Gastrocnemius medialis (tissue), 4 donors: ENCODE measurements at regions not wholly inside any gene's neighbourhood (a gene's known extent, or its start where the extent isn't known, plus 50 kb on each side); places are given as distances from the start of the nearest gene placed in this dataset.

ENCODE experiments used
- CTCF ChIP-seq, 5 experiments: fragments of 450-650 bp in 3 of 5; fragments of 200-600 bp in 2 of 5; sonication (generic) in 2 of 5; IDR thresholded peaks in 4 of 5; conservative IDR thresholded peaks in 1 of 5; 1 replicate in 4 of 5; 2 replicates in 1 of 5; pipeline ENCODE4 v1.5.1; 2016 to 2019; ENCODE audit warnings: antibody characterized with exemption in 5 of 5, mild to moderate bottlenecking in 3 of 5, moderate library complexity in 3 of 5
- POLR2A ChIP-seq, 2 donors: fragments of 450-650 bp; IDR thresholded peaks; one replicate each; pipeline ENCODE4 v1.6.1; 2017; ENCODE audit warnings: antibody characterized with exemption in 2 of 2, mild to moderate bottlenecking in 2 of 2, moderate library complexity in 2 of 2

GRCh38 chr21:27816301-27816700 is 849.4 kb upstream of the ADAMTS5 start:
- TF ChIP-seq CTCF (IDR thresholded peaks at IDR 0.05 in 4 of 5, conservative IDR thresholded peaks at IDR 0.05 in 1 of 5) (no peak), POLR2A (IDR thresholded peaks at IDR 0.05) (no peak)
